GM19452 (cell line): ENCODE measurements at regions not wholly inside any gene's neighbourhood (a gene's known extent, or its start where the extent isn't known, plus 50 kb on each side); places are given as distances from the start of the nearest gene placed in this dataset.

Experiments used
- ATAC-seq: cut with Tn5 transposase; IDR thresholded peaks from one replicate; pipeline ENCODE4 v1.9.1; 2021; ENCODE audit not compliant: unreplicated experiment

GRCh38 chr4:60116592-60116991, 1083.5 kb upstream of the ADGRL3 start:
- no peak for ATAC-seq

GRCh38 chr4:60117726-60118323, 1082.3 kb upstream of the ADGRL3 start:
- no peak for ATAC-seq

GRCh38 chr4:60122820-60123219, 1077.3 kb upstream of the ADGRL3 start:
- no peak for ATAC-seq

- no peak for ATAC-seq
Observed at GRCh38 chr4:60128888-60129287, 1071.2 kb upstream of the ADGRL3 start.

- no peak for ATAC-seq
Observed at GRCh38 chr4:60129740-60130139, 1070.4 kb upstream of the ADGRL3 start.

GRCh38 chr4:60133375-60133774, 1066.8 kb upstream of the ADGRL3 start:
- no peak for ATAC-seq

GRCh38 chr4:60134099-60134498, 1066.0 kb upstream of the ADGRL3 start:
- no peak for ATAC-seq

- no peak for ATAC-seq
Observed at GRCh38 chr4:60155088-60155487, 1045.0 kb upstream of the ADGRL3 start.

- no peak for ATAC-seq
Observed at GRCh38 chr4:60173103-60173502, 1027.0 kb upstream of the ADGRL3 start.

- no peak for ATAC-seq
Observed at GRCh38 chr4:60173718-60174117, 1026.4 kb upstream of the ADGRL3 start.

GRCh38 chr4:60175241-60175640, 1024.9 kb upstream of the ADGRL3 start:
- ATAC-seq: no peak

- no peak for ATAC-seq
Observed at GRCh38 chr4:60187428-60187827, 1012.7 kb upstream of the ADGRL3 start.

GRCh38 chr4:60189286-60189685, 1010.8 kb upstream of the ADGRL3 start:
- no peak for ATAC-seq

- no peak for ATAC-seq
Observed at GRCh38 chr4:60194214-60194613, 1005.9 kb upstream of the ADGRL3 start.

GRCh38 chr4:60195256-60195655, 1004.9 kb upstream of the ADGRL3 start:
- no peak for ATAC-seq

- ATAC-seq: peak; percentile 89
Observed at GRCh38 chr4:60201052-60201673, 999.0 kb upstream of the ADGRL3 start.

GRCh38 chr4:60209588-60209987, 990.5 kb upstream of the ADGRL3 start:
- no peak for ATAC-seq

GRCh38 chr4:60215906-60216305, 984.2 kb upstream of the ADGRL3 start:
- no peak for ATAC-seq

- ATAC-seq: no peak
Observed at GRCh38 chr4:60216752-60217151, 983.4 kb upstream of the ADGRL3 start.

GRCh38 chr4:60221866-60222265, 978.3 kb upstream of the ADGRL3 start:
- ATAC-seq: no peak

- ATAC-seq: no peak
Observed at GRCh38 chr4:60223208-60223923, 976.8 kb upstream of the ADGRL3 start.

GRCh38 chr4:60241866-60242265, 958.3 kb upstream of the ADGRL3 start:
- ATAC-seq: no peak
